AG08395 (cell line): ENCODE measurements at regions not wholly inside any gene's neighbourhood (a gene's known extent, or its start where the extent isn't known, plus 50 kb on each side); places are given as distances from the start of the nearest gene placed in this dataset.

Experiments
- DNase-seq: peaks from one replicate; pipeline ENCODE4 v3.0.0; 2012; ENCODE audit warnings: mixed read lengths, low spot score

DNA sequence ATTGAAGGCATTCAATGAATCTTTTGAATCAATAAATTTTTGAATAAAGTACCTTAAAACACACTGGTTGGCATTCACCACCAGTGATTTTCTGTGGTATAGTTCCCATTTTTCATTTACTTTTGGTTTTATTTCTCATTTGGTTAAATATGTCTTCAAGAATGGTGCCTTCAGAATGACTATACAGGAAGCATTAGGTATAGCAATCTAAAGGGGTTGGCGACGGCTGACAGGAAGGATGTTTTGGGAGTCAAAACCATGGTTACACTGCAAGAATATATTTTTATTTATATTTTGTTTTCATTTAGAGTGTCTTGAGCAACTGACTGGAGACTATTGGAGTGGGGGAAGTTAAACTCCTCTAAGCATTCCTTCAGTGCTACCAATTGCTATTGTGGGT, 235.7 kb downstream of the HTR1A start:
- no peak for DNase-seq

DNA sequence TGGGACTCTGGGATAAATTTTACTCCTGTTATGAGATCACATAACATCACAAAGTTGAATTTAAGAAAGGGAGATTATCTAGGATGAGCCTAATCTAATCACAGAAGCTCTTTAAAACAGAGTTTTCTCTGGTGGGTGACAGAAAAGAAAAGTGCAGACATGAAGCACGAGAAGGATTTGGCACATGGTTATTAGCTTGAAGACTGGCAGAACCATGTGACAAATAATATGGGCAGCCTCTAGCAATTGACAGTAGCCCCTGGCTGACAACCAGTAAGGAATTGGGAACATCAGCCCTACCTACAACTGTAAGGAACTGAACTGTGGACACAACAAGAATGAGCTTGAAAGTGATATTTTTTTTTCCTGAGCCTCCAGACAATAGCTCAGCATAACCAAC, 243.1 kb downstream of the HTR1A start:
- DNase-seq: no peak

DNA sequence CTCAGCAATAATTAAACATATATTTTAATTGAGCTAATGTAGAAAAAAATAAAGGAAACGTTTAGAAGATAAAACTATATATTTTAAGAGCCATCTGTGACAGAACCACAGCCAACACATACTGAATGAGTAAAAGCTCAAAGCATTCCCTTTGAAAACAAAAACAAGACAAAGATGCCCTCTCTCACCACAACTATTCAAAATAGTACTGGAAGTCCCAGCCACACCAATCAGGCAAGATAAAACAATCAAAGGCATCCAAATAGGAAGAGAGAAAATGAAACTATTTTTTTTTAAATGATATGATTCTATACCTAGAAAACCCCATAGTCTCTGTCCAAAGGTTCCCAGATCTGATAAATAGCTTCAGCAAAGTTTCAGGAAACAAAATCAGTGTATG, 262.0 kb downstream of the HTR1A start:
- no peak for DNase-seq

DNA sequence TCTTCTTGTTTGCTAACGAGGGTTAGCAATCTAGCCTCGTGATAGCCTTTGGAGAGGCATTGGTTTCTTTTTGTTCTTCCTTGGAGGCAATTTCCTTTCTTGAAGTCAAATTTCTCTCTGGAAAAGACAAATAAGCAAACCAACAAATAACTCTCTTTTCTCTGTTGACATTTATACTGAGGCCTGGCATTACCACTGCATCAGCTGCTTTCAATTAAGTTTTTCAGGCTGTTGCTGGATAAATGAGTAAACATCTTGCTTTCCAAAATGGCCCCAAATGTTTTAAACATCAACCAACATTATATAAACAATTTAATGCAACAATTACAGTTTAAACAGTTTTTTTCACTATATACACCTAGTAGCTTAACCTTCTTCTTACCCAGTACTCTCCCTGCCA, 264.4 kb downstream of the HTR1A start:
- DNase-seq: no peak

DNA sequence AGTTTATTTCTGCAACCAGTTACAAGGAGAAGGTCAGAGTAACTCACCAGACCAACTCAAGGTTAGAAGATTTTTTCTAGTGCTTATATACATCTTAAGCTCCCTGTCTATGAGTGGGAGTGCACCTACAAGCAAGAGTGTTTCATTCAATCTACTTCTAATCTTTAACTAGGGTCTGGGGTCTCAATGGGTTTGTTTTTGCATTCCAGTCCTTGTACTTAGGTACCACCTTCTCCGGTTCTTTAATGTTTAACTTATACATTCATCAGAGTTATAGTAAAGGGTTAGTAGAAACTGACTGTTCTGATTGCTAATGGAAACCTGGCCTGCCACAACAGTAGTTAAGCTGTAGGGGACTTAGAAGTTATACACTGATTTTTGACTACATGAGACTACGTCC, 271.7 kb downstream of the HTR1A start:
- DNase-seq: no peak

DNA sequence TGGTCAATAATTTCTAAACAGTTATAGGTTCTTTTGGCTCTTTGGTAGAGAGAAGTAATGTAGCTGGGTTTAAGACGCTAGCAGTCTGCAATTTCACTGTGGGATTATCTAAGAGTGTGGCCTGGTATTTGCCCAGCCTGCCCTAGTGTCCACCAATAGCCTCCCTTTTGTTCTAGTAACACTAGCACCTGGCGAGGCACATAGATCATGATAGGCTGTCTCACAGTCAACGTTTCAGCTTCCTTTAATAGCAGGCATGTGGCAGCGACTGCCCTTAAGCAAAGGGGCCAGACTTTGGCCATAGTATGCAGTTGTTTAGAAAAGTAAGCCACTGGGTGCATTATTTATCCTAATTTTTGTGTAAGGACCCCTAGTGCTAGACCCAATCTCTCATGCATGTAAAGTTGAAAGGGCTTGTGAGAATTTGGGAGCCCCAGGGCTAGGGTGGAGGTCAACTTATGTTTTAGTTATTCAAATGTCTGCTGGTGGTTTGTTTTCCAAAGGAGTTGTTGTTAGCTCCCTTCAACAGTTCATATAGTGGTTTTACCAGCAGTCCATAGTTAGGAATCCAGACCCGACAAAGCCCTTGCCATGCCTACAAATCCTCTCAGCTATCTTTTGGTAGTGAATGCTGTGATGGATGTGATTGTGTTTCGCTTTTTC, 274.3 kb downstream of the HTR1A start:
- DNase-seq: no peak

DNA sequence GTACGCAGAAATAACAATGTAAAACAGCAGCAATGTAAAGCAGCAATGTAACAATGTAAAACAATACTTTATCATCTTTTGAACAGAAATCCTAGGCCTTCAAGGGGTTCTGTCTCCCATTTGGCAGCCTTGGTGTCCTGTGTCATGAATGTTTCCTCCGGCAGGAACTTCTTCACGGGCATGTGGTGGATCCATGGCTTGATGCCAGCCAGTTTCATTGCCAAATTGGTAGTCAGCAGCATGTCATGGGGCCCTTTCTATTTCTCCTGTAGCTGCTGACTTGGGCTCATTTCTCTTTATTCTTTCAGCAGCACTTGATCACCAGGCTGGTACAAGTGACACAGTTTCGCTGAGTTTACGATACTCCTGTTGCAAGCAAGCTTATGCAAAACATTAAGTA, 275.3 kb downstream of the HTR1A start:
- DNase-seq: no peak

DNA sequence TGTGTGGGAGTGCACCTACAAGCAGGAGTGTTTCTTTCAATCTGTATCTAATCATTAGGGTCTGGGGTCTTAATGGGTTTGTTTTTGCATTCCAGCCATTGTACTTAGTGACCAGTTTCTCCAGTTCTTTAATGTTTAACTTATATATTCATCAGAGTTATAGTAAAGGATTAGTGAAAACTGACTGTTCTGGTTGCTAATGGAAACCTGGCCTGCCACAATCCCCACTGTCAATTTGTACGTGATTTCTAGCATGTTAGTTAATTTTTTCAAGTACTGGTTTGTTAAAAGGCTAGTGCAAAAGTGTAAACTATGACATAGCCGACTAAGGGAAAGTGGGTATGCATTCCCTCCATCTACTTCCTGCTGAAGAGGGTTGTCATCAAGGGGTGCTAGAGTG, 276.1 kb downstream of the HTR1A start:
- no peak for DNase-seq

DNA sequence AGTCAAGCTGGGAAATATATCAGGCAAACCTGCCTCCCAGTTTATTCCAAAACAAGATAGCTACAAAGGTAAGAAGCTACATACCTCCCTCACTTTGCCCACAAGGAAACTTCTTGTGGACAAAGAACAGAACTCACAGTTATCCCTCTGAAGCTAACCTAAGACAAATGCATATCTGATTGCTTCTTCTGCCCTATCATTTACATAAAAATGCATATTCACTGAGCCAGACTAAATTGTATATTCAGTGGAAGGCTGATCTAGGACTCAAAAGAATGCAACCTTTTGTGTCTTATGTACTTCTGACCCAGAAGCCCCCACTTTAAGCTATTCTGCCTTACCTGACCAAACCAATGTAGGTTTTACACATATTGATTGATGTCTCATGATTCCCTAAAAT, 276.8 kb downstream of the HTR1A start:
- DNase-seq: no peak

DNA sequence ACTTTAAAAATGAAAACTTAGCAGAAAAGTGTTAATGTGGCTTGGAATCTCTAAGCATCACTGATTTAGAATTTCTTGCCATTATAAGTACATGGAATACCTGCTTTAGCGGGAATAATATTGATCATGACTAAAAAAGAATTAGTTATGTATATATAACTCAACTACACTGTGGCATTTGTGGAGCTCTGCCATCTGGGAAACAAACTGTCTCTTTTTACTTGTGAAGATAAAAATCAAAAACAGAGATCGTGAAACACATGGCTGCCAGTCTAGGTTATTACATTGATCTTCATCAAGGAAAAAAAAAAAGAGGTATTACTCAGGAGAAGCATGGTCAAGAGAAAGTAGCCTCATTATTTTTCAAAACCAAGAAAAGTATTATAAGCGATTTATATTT, 287.4 kb downstream of the HTR1A start:
- DNase-seq: no peak

DNA sequence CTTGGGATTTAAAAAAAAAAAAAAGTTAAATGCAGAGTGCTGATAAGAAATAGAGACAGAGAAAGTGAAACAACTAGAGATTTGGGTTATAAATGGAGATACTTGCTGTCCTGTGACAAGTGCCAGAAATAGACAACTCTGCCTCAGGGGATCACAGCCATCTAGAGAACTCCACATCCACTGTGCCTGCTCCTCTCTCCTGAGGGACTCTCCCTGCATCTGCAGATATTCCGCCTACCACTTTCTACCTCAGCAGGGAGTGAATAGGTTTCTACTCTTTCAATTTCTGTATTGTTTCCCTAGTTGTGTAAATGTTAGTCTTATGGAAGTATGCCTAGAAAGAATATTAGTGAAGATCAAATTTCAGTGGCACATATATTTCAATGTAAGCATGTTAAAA, 307.2 kb downstream of the HTR1A start:
- DNase-seq: no peak

DNA sequence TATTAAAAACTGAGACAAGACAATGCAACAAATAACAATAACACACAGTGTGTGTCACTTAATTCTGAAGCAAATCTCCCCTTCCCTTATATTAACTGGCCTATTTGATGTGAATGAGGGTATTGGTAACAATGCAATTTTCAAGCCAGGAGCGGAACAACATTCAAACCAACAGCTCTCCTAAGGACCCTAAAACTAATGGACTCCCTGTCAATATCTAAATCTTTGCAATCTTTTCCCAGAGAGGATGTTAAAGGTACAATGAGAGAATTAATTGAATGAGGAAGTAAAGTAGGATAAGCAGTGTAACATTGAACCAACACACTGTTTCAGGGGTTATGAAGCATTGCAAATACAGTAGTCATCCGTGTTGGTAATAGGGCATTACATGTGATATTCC, 311.7 kb downstream of the HTR1A start:
- no peak for DNase-seq

DNA sequence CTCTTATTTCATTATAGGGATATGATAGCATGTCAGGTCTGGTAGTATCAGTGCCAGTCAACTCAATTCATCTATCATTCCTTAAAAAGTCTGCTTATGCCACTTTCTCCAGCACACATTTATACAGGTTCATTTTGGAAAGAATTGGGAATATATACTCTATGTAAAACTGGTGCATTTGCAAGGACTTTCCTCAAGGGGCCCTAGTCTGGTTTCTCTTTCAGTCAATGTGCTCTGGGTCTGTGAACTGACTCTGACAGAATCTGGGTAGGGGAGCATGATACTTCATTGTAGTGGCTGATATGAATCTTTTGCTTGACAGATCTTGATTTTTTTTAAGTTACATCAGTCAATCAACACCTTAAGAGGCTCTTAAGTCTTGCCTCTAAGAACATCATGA, 313.9 kb downstream of the HTR1A start:
- no peak for DNase-seq

DNA sequence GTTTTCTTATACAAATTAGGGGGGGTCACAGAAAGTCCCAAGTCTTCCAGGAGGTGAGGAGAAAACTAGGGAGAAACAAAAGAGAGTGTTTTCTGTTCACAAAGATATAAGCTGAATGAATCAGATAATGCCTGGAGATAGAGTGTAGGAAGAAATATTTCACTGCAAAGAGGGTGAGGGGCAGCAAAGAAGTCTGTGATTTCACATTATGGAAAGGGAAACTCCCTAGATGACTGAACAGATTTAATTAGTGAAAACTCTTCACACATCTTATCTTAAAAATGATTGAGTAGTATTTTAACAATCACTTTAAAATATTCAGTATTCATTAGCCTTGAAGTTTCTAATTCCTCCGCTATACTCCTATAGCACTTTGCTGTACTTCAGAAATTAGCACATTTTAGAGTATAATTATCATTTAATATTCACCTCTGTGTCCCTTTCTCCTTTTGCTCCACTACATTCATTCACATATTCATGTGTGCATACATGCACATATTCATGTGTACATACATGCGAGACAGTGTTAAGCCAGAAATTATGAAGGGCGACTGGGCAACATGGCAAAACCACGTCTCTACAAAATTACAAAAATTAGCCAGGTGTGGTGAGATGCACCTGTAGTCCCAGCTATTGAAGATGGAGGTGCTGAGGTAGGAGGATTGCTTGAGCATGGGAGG, 332.2 kb downstream of the HTR1A start:
- no peak for DNase-seq

DNA sequence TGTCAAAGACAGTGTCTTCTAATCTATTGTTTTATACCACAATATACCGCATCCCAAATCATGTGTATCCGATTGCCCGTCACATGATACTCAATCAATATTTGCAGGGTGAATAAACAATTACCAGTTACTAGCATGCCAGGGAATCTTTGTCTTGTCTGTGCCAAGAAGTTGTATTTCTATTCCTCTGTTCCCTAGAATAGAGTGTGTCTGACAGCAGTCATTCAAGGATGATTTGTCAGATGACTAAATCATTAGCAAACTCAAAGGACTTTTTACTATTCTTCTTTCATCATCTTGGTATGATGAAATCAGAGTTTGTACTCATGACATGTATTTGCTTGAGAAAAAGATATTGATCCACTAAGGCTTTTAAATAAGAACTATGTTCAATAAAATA, 348.8 kb downstream of the HTR1A start:
- no peak for DNase-seq

DNA sequence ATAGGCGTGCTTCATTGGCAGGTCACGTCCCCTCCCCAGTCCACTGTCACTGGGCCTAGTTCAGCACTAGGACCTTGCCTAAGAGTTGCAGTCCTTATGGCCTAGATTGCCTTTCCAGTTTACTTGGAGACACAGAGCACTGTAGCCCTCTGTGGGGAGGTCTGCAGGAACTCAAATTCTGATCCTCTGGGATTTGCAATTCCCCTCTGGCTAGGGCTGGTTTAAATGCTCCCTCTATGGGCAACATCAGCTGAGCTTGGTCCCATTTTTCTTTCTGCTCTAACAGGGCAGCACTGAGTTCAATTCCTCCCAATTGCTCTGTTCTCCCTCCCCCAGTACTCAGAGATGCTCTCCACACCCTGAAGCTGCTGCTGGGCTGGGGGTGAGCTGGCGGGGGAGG, 358.2 kb downstream of the HTR1A start:
- DNase-seq: no peak

DNA sequence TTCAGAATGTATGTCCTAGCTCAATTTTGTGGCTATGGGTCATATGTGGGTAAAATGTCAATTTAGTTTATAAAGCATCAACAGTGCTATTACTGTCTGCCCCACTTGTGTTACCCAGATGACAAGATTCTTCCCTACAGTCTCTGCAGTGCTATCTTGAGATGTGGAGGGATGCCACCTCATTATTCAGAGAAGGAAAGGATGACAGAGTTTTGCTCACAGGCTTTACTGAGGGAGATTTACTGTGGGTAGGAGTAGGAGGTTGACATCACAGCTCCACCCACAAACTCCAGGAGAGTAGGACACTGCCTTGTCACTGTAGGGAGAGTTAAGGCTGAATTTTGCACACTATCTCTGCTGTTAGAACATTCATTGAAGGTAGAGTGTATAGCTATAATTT, 359.3 kb downstream of the HTR1A start:
- no peak for DNase-seq

DNA sequence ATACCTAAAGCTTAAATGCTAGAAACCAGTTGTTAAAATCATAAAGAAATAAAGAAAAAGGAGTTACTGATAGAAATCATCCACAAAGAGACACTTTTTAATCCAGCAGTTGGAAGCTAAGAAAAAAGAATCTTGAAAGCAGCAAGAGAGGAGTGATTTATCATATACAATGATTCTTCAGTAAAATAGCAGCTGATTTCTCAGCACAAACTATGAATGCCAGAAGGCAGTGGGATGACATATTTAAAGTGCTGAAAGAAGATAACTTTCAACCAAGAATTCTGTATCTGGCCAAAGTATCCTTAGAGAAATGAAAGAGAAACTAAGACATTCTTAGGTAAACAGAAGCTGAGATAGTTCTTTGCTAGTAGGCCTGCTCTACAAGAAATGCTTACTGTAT, 366.0 kb downstream of the HTR1A start:
- no peak for DNase-seq

DNA sequence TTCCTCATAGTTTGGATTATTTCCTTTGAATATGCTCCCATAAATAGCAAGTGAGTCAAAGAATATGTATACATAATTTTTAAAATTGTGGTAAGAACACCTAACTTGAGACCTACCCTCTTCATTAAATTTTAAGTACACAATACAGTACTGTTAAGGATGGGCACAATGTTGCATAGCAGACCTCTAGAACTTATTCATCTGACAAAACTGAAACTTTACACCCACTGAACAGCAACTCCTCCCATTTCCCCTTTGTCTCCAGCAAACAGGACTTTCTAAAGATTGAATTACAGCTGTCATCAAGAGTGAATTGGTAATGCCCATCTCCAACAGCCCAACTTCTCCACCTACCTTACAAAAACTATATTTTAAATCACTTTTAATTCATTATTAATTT, 388.9 kb downstream of the HTR1A start:
- DNase-seq: no peak

DNA sequence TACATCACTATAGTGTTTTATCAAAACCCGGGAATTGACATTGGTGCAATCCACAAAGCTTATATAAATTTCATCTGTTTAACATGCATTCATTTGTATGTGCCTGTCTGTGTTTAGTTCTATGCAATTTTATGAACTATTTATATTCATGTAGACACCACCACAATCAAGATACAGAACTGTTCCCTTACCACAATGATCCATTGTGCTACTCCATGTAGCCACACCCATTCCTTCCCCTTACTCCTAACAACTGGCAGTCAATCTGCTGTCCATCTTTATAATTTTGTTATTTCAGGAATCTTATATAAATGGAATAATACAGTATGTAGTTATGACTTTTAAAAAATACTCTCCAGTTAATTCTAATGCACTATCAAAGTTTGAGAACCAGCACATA, 389.5 kb downstream of the HTR1A start:
- no peak for DNase-seq

DNA sequence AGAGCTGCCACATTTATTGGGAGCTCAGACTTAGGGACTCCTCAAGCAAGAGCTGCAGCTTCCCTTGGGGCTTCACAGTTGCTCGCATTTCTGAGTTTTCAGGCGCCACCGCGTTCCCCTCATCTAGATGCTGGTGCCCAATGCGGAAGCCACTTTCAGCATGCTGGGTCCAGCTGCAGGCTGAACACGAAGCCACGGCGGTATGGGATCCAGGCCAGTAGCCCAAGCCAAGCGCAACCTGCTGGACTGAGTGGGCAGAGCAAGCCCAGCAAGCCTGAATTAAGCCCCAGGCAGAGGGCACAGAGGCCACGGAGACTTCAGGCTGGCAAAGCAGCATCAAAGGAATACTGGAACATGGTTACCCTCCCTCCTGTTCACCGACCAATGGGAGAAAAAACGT, 391.5 kb downstream of the HTR1A start:
- no peak for DNase-seq

DNA sequence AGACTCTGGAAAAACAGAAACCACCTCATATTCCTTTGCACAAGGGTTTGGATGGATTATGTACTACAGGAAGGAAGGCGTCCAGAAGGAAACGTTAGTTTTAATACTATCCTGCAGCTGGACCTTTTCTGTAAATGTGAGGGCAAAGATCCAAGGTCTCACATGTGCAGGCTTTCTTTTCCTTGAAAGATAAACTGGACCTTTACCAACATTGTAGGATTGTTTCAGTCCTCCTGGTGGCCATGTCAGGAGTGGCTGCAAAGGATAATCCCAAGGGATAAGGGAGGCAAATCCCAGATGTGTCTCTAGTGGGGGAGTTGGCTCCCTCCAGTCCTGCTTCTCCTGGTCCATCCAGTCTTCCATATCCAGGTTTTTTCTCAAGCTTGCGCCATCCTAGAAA, 397.5 kb downstream of the HTR1A start:
- DNase-seq: no peak

DNA sequence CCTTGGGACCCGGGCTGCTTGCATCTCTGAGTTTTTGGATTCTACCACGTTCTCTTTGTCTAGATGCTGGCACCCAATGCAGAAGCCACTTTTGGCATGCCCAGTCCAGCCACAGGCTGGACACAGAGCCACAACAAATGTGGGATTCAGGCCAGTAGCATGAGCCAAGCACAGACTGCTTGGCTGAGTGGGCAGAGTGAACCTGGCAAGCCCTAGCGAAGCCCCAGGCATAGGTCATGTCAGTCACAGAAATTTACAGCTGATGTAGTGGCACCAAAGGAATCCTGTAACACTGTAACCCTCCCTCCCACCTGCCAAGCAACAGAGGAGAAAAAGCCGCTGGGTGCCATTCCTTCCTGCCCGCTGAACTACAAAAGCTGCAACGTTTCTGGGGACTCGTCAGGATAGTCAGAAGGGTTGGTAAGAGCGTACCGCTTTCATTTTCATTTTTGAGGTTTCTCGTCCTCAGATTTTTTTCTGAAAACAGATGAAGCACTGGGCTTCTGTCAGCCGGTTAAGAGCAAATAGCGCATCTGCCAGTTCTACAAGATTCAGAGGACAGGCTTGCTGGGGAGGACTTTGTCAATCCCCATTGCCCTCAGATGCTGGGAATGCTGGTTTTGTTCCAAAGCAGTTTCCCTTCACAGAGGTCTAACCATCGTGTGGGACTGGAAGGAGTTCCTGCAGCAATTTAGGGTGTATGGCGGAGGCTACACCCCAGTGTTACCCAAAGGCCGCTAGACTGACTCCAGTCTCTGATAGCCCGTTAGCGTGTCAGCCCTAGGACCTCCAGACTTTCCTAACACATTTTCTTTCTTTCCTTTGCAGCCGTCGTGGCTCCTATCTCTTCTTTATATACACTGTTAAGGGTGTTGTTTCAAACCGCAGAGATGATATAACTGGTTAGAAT, 399.0 kb downstream of the HTR1A start:
- DNase-seq: no peak
